Activated naive CD8-positive, alpha-beta T cell (primary cell): ENCODE measurements at regions not wholly inside any gene's neighbourhood (a gene's known extent, or its start where the extent isn't known, plus 50 kb on each side); places are given as distances from the start of the nearest gene placed in this dataset.

ENCODE experiments used
- H3K27ac Mint-ChIP-seq: one replicate; pipeline ENCODE4 v1.8.0; 2021; ENCODE audit warnings: mixed read lengths
- H3K27me3 Mint-ChIP-seq: one replicate; pipeline ENCODE4 v1.8.0; 2021; ENCODE audit warnings: mixed read lengths
- H3K36me3 Mint-ChIP-seq: one replicate; pipeline ENCODE4 v1.8.0; 2021; ENCODE audit warnings: mixed read lengths
- H3K4me1 Mint-ChIP-seq: one replicate; pipeline ENCODE4 v1.8.0; 2021; ENCODE audit warnings: low read depth, mixed read lengths
- H3K4me3 Mint-ChIP-seq: one replicate; pipeline ENCODE4 v1.8.0; 2021; ENCODE audit warnings: mild to moderate bottlenecking, mixed read lengths
- H3K9me3 Mint-ChIP-seq: one replicate; pipeline ENCODE4 v1.8.0; 2021; ENCODE audit warnings: low read depth, mixed read lengths

GRCh38 chr3:159171333-159171732, 369.5 kb downstream of the MFSD1 start:
- no peak overlapping the region for H3K4me3 Mint-ChIP-seq
- no peaks in the 10 kb centered on the region for H3K27me3 Mint-ChIP-seq
- H3K4me1 Mint-ChIP-seq: no peaks in the 10 kb centered on the region
- H3K36me3 Mint-ChIP-seq: no peaks in the 10 kb centered on the region
- no peaks in the 10 kb centered on the region for H3K9me3 Mint-ChIP-seq
- no peak overlapping the region for H3K27ac Mint-ChIP-seq

GRCh38 chr3:159172473-159172872, 370.6 kb downstream of the MFSD1 start:
- Mint-ChIP-seq H3K9me3 (no peaks in the 10 kb centered on the region), H3K27ac (no peak overlapping the region), H3K27me3 (no peaks in the 10 kb centered on the region), H3K36me3 (no peaks in the 10 kb centered on the region), H3K4me3 (no peak overlapping the region), H3K4me1 (no peaks in the 10 kb centered on the region)

GRCh38 chr3:159174715-159175692, 373.1 kb downstream of the MFSD1 start:
- H3K4me3 Mint-ChIP-seq: no peak overlapping the region
- H3K27me3 Mint-ChIP-seq: no peaks in the 10 kb centered on the region
- no peak overlapping the region for H3K27ac Mint-ChIP-seq
- H3K4me1 Mint-ChIP-seq: no peaks in the 10 kb centered on the region
- no peaks in the 10 kb centered on the region for H3K9me3 Mint-ChIP-seq
- no peaks in the 10 kb centered on the region for H3K36me3 Mint-ChIP-seq

- Mint-ChIP-seq H3K9me3 (no peaks in the 10 kb centered on the region), H3K36me3 (no peaks in the 10 kb centered on the region), H3K4me1 (no peaks in the 10 kb centered on the region), H3K27ac (no peak overlapping the region), H3K4me3 (no peak overlapping the region), H3K27me3 (peaks cover 2% of the 10 kb centered on the region)
These were observed 376.5 kb downstream of the MFSD1 start for GRCh38 chr3:159178209-159178897.

- Mint-ChIP-seq H3K4me1 (no peaks in the 10 kb centered on the region), H3K27me3 (peaks cover 3% of the 10 kb centered on the region), H3K9me3 (no peaks in the 10 kb centered on the region), H3K36me3 (no peaks in the 10 kb centered on the region), H3K4me3 (no peak overlapping the region), H3K27ac (no peak overlapping the region)
These were observed 381.1 kb downstream of the MFSD1 start for GRCh38 chr3:159182961-159183360.

- H3K9me3 Mint-ChIP-seq: no peaks in the 10 kb centered on the region
- H3K27me3 Mint-ChIP-seq: peaks cover 3% of the 10 kb centered on the region
- H3K27ac Mint-ChIP-seq: no peak overlapping the region
- no peak overlapping the region for H3K4me3 Mint-ChIP-seq
- H3K36me3 Mint-ChIP-seq: no peaks in the 10 kb centered on the region
- H3K4me1 Mint-ChIP-seq: no peaks in the 10 kb centered on the region
These were observed 383.7 kb downstream of the MFSD1 start for GRCh38 chr3:159185443-159186050.

GRCh38 chr3:159186581-159186980, 384.7 kb downstream of the MFSD1 start:
- H3K4me3 Mint-ChIP-seq: no peak overlapping the region
- no peaks in the 10 kb centered on the region for H3K9me3 Mint-ChIP-seq
- peaks cover 1% of the 10 kb centered on the region for H3K27me3 Mint-ChIP-seq
- no peaks in the 10 kb centered on the region for H3K4me1 Mint-ChIP-seq
- no peak overlapping the region for H3K27ac Mint-ChIP-seq
- H3K36me3 Mint-ChIP-seq: no peaks in the 10 kb centered on the region

- H3K4me1 Mint-ChIP-seq: no peaks in the 10 kb centered on the region
- H3K27ac Mint-ChIP-seq: no peak overlapping the region
- no peak overlapping the region for H3K4me3 Mint-ChIP-seq
- H3K9me3 Mint-ChIP-seq: no peaks in the 10 kb centered on the region
- peaks cover 1% of the 10 kb centered on the region for H3K27me3 Mint-ChIP-seq
- no peaks in the 10 kb centered on the region for H3K36me3 Mint-ChIP-seq
These were observed 385.4 kb downstream of the MFSD1 start for GRCh38 chr3:159187232-159187631.

- Mint-ChIP-seq H3K27ac (no peak overlapping the region), H3K4me3 (no peak overlapping the region), H3K9me3 (no peaks in the 10 kb centered on the region), H3K4me1 (no peaks in the 10 kb centered on the region), H3K36me3 (no peaks in the 10 kb centered on the region), H3K27me3 (peaks cover 1% of the 10 kb centered on the region)
These were observed 385.9 kb downstream of the MFSD1 start for GRCh38 chr3:159187706-159188105.

- Mint-ChIP-seq H3K9me3 (no peaks in the 10 kb centered on the region), H3K36me3 (no peaks in the 10 kb centered on the region), H3K4me3 (no peak overlapping the region), H3K27ac (no peak overlapping the region), H3K4me1 (no peaks in the 10 kb centered on the region), H3K27me3 (peaks cover 1% of the 10 kb centered on the region)
These were observed 388.3 kb downstream of the MFSD1 start for GRCh38 chr3:159189994-159190669.

- Mint-ChIP-seq H3K9me3 (no peaks in the 10 kb centered on the region), H3K36me3 (no peaks in the 10 kb centered on the region), H3K27ac (no peak overlapping the region), H3K27me3 (no peaks in the 10 kb centered on the region), H3K4me1 (no peaks in the 10 kb centered on the region), H3K4me3 (no peak overlapping the region)
These were observed 389.6 kb downstream of the MFSD1 start for GRCh38 chr3:159191447-159191846.

GRCh38 chr3:159196359-159196758, 394.5 kb downstream of the MFSD1 start:
- no peaks in the 10 kb centered on the region for H3K4me1 Mint-ChIP-seq
- H3K27ac Mint-ChIP-seq: no peak overlapping the region
- H3K4me3 Mint-ChIP-seq: no peak overlapping the region
- H3K27me3 Mint-ChIP-seq: no peaks in the 10 kb centered on the region
- H3K9me3 Mint-ChIP-seq: peaks cover 9% of the 10 kb centered on the region
- no peaks in the 10 kb centered on the region for H3K36me3 Mint-ChIP-seq

- no peak overlapping the region for H3K4me3 Mint-ChIP-seq
These were observed 398.3 kb downstream of the MFSD1 start for GRCh38 chr3:159200176-159200575.

GRCh38 chr3:159208050-159208449, 406.2 kb downstream of the MFSD1 start:
- Mint-ChIP-seq H3K27me3 (peaks cover 6% of the 10 kb centered on the region), H3K4me1 (no peaks in the 10 kb centered on the region), H3K36me3 (no peaks in the 10 kb centered on the region), H3K9me3 (peaks cover 6% of the 10 kb centered on the region), H3K4me3 (no peak overlapping the region), H3K27ac (no peak overlapping the region)

More at GRCh38 chr3:159200176-159200575, 398.3 kb downstream of the MFSD1 start:
- Mint-ChIP-seq H3K27me3 (peaks cover 4% of the 10 kb centered on the region), H3K27ac (no peak overlapping the region), H3K4me1 (no peaks in the 10 kb centered on the region), H3K36me3 (no peaks in the 10 kb centered on the region), H3K9me3 (peaks cover 9% of the 10 kb centered on the region)
